ENCODE measurements at regions not wholly inside any gene's neighbourhood (a gene's known extent, or its start where the extent isn't known, plus 50 kb on each side); places are given as distances from the start of the nearest gene placed in this dataset.

DNA sequence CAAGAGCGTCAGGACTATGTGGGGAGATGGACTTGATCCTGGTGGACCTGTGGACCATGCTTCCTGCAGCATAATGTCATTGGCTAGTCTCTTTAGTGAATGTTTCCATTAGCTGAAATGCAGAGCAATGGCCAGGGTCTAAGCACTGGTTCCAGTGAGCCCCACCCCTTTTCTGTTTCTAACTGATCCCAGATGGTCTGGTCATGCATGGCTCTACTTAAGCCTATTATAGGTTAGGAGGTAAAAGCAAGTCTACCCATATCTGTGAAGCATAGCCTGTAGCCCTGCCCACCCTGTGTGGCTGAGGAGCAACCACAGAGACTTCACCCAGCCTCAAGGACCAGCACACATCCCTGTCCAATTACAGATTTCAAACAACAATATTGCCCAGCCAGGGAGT lies 419.2 kb downstream of the ZNF385D start:
- TF ChIP-seq CTCF (conservative IDR thresholded peaks at IDR 0.05 in 1 of 2, IDR thresholded peaks at IDR 0.05 in 1 of 2; ENCODE audit: extremely low read depth in 1 of 2, insufficient read depth in 1 of 2, low read depth in 1 of 2, low read length in 2 of 2) (no peak), EZH2 (IDR thresholded peaks at IDR 0.05; ENCODE audit: borderline replicate concordance, low read length) (no peak)

Data from mammary epithelial cell (primary cell).